BJ (cell line): ENCODE measurements at regions not wholly inside any gene's neighbourhood (a gene's known extent, or its start where the extent isn't known, plus 50 kb on each side); places are given as distances from the start of the nearest gene placed in this dataset.

Source experiments
- CTCF ChIA-PET: fragments of 350-600 bp; formaldehyde crosslinking; extraction: SDS; loops from one replicate; lab custom pipeline; 2021; ENCODE audit warnings: antibody characterized with exemption, inconsistent platforms; lab: Yijun Ruan, JAX
- POLR2A ChIA-PET: fragments of 300-600 bp; sonication (Branson Sonifier 250); formaldehyde crosslinking; extraction: SDS; loops from one replicate; lab custom pipeline; 2021; ENCODE audit warnings: antibody characterized with exemption; lab: Charles Lee
- DNase-seq: peaks from one replicate; pipeline ENCODE4 v3.0.0-alpha.2; 2011; ENCODE audit warnings: low read depth
- H3K27me3 ChIP-seq: 2 replicates; pipeline ENCODE4 v1.6.0; 2011; ENCODE audit warnings: low read length; ENCODE audit not compliant: control insufficient read depth, insufficient read depth
- H3K36me3 ChIP-seq: 2 replicates; pipeline ENCODE4 v1.5.1; 2011; ENCODE audit warnings: low read length; ENCODE audit not compliant: control insufficient read depth, insufficient read depth
- H3K4me3 ChIP-seq: 2 replicates; pipeline ENCODE4 v1.5.1; 2011; ENCODE audit warnings: low read depth, mild to moderate bottlenecking, control low read depth, low read length
- TF ChIP-seq, protein P1 (sequence below): IDR thresholded peaks from 2 replicates; pipeline ENCODE4 v1.5.1; 2011; ENCODE audit warnings: low read depth, mild to moderate bottlenecking, control low read depth, inconsistent platforms, low read length, moderate library complexity; ENCODE audit not compliant: insufficient read depth

DNA sequence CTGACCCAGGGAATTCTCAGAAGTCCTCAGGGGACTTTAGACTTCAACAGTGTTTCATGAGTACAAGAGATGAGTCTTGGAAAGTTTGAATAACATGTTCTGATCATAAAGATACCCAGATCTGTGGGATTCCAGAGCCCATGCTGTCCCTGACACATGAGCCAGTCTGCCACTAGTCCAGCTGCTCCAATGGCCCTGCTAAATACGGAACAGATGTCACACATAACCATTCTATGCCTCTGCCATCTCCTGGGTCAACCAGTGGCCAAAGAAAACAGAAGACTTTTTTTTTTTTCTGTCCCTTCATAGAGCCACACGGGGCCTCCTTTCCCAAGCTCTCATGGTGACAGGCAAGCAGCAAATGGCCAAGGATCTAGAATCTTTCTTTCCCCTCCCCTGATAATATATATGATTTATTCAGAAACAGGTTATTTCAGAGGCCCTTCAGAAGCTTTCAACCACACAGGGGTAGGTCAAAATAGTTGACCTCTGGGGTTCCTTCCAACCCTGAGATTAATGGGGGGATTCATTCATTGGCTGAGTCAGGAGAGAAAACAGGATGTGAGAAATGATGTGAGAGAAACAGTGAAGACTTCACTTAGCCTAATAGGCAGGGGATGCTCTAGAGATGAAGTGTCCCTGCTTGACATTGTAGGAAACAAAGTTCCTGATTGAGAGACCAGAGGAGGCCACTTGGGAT is 367.7 kb downstream of the CDK5RAP2 start:
- ChIA-PET CTCF (no interaction called here), POLR2A (no interaction called here)
- DNase-seq, result no peak
- no peak overlapping the region for H3K4me3 ChIP-seq
- no peaks in the 10 kb centered on the region for H3K36me3 ChIP-seq
- no peaks in the 10 kb centered on the region for H3K27me3 ChIP-seq
- TF ChIP-seq, protein P1, sequence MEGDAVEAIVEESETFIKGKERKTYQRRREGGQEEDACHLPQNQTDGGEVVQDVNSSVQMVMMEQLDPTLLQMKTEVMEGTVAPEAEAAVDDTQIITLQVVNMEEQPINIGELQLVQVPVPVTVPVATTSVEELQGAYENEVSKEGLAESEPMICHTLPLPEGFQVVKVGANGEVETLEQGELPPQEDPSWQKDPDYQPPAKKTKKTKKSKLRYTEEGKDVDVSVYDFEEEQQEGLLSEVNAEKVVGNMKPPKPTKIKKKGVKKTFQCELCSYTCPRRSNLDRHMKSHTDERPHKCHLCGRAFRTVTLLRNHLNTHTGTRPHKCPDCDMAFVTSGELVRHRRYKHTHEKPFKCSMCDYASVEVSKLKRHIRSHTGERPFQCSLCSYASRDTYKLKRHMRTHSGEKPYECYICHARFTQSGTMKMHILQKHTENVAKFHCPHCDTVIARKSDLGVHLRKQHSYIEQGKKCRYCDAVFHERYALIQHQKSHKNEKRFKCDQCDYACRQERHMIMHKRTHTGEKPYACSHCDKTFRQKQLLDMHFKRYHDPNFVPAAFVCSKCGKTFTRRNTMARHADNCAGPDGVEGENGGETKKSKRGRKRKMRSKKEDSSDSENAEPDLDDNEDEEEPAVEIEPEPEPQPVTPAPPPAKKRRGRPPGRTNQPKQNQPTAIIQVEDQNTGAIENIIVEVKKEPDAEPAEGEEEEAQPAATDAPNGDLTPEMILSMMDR, result no peak

DNA sequence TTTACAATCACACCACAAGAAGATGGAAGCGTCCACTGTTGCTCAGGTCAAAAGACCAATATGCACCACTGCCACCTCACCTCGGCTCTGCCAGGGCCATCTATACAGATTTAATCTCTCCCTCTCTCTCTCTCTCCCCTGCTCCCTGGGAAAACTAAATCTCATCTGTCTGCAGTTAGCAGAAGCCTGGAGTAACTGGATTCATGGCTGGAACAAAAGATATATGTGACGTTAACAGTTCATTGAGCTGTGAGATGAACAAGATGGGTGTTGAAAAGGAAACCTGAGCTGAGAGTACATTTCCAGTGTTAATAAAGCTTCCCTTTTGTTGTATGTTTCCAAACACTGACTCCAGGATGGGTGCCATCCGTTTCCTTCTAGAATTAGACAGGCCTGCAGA is 369.7 kb downstream of the CDK5RAP2 start:
- H3K4me3 ChIP-seq, result no peak overlapping the region
- no peaks in the 10 kb centered on the region for H3K27me3 ChIP-seq
- ChIA-PET POLR2A (no interaction called here), CTCF (no interaction called here)
- DNase-seq, result no peak
- H3K36me3 ChIP-seq, result no peaks in the 10 kb centered on the region
- TF ChIP-seq, protein P1, result no peak

DNA sequence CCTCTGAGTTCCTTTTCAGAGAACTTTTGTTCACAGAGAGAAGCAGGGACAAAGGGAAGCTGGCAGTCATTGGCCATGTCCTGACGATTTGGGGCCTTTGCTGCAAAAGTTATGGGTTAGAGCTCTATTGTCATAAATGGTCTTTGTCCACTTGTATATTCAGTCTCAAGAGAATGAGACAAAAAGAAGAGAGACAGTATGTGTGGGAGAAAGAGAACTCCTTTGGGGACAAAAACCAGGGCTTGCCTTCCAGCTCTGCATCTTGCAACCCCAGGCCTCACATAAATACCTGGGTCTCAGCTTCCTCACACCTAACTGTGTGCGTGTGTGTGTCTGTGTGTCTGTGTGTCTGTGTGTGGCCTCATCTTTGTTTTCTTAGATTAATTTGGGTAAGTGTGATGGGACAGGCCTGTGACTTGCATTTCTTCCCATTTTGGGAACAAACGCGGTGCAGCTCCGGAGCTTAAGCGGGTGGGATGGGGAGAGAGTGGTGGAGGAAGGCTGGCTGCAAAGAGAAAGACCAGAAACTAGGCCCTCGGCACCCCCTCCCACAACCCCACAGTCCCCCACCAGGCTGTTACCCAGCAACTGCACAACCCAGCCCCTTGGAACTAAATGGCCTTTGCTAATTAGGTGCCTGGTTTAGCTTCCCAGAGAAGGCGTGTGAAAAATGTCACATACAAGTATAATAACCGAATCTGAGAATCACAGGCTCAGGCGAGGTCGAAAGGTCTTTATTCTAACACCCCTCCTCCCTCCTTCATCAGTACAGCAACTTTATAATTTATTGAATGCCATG is 376.9 kb downstream of the CDK5RAP2 start:
- TF ChIP-seq, protein P1, result no peak
- H3K27me3 ChIP-seq, result no peaks in the 10 kb centered on the region
- no peak overlapping the region for H3K4me3 ChIP-seq
- no peak for DNase-seq
- no peaks in the 10 kb centered on the region for H3K36me3 ChIP-seq
- POLR2A ChIA-PET, result no interaction called here
- CTCF ChIA-PET, result no interaction called here

DNA sequence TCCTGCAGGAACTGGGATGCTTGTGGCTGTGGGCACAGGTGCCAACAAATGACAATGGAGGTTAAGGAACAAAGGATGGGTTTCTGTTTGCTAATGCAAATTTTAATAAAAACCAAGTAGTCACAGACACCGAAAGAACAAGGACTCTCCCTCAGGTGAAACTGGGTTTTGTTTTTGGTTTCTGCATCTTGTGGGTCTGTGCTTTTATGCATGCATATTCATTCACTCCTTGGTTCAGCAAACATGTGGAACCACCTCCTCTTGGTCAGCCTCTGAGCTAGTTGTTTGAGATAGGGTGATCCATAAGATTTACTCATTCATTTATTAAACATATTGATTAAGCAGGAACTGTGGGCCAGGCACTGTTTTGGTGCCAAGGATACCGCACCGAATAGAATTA is 381.9 kb downstream of the CDK5RAP2 start:
- TF ChIP-seq, protein P1, result no peak
- H3K36me3 ChIP-seq, result no peaks in the 10 kb centered on the region
- DNase-seq, result no peak
- POLR2A ChIA-PET, result no interaction called here
- no peaks in the 10 kb centered on the region for H3K27me3 ChIP-seq
- CTCF ChIA-PET, result no interaction called here
- H3K4me3 ChIP-seq, result no peak overlapping the region

DNA sequence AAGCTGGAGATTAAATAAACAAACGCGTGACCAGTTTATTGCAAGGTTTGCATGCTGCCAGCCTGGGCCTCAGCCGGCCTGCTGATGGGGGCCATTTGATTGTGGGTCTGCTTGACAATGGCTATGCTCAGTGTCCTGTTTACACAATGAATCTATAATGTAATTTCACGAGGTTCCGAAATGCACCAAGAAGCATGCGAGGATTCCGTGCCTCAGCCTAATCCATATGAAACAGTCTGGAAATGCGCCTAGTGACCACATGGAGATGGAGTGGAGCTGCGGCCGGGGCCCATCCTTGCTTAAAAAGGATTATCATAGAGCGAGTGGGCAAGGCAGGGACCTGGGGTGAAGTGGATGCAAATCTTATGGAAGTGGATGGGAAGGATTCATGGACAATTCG is 382.4 kb downstream of the CDK5RAP2 start:
- POLR2A ChIA-PET, result no interaction called here
- no peak overlapping the region for H3K4me3 ChIP-seq
- H3K27me3 ChIP-seq, result no peaks in the 10 kb centered on the region
- H3K36me3 ChIP-seq, result no peaks in the 10 kb centered on the region
- DNase-seq, result no peak
- TF ChIP-seq, protein P1, result no peak
- CTCF ChIA-PET, result no interaction called here
